ENCODE measurements at regions not wholly inside any gene's neighbourhood (a gene's known extent, or its start where the extent isn't known, plus 50 kb on each side); places are given as distances from the start of the nearest gene placed in this dataset.

DNA sequence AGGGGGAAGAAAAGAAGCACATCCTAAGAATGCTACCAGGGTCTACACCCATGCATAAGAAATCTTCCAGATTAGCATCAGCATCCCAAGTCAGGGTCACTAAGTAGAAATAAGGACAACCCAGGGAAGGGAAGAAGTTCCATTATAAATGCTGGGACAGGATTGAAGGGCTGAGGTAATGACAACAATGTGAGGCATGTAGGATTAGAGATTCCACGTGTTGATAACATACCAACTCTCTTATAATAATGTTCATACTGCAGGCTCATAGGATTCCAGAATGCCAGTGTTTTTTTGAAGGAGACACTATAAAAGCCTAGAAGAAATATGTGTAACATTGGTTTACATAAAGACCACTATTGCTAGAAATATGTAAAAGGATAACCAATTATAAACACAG lies 201.2 kb downstream of the MID1IP1 start:
- ChIA-PET POLR2A (no interaction called here), CTCF (ENCODE audit: low intra/inter-chr PET ratio) (no interaction called here)
- in situ Hi-C loops (cut with MboI): no loop called here
- TF ChIP-seq, protein P1, sequence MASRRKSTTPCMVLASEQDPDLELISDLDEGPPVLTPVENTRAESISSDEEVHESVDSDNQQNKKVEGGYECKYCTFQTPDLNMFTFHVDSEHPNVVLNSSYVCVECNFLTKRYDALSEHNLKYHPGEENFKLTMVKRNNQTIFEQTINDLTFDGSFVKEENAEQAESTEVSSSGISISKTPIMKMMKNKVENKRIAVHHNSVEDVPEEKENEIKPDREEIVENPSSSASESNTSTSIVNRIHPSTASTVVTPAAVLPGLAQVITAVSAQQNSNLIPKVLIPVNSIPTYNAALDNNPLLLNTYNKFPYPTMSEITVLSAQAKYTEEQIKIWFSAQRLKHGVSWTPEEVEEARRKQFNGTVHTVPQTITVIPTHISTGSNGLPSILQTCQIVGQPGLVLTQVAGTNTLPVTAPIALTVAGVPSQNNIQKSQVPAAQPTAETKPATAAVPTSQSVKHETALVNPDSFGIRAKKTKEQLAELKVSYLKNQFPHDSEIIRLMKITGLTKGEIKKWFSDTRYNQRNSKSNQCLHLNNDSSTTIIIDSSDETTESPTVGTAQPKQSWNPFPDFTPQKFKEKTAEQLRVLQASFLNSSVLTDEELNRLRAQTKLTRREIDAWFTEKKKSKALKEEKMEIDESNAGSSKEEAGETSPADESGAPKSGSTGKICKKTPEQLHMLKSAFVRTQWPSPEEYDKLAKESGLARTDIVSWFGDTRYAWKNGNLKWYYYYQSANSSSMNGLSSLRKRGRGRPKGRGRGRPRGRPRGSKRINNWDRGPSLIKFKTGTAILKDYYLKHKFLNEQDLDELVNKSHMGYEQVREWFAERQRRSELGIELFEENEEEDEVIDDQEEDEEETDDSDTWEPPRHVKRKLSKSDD (conservative IDR thresholded peaks at IDR 0.05; ENCODE audit: low read length): no peak
- TF ChIP-seq, protein P2, sequence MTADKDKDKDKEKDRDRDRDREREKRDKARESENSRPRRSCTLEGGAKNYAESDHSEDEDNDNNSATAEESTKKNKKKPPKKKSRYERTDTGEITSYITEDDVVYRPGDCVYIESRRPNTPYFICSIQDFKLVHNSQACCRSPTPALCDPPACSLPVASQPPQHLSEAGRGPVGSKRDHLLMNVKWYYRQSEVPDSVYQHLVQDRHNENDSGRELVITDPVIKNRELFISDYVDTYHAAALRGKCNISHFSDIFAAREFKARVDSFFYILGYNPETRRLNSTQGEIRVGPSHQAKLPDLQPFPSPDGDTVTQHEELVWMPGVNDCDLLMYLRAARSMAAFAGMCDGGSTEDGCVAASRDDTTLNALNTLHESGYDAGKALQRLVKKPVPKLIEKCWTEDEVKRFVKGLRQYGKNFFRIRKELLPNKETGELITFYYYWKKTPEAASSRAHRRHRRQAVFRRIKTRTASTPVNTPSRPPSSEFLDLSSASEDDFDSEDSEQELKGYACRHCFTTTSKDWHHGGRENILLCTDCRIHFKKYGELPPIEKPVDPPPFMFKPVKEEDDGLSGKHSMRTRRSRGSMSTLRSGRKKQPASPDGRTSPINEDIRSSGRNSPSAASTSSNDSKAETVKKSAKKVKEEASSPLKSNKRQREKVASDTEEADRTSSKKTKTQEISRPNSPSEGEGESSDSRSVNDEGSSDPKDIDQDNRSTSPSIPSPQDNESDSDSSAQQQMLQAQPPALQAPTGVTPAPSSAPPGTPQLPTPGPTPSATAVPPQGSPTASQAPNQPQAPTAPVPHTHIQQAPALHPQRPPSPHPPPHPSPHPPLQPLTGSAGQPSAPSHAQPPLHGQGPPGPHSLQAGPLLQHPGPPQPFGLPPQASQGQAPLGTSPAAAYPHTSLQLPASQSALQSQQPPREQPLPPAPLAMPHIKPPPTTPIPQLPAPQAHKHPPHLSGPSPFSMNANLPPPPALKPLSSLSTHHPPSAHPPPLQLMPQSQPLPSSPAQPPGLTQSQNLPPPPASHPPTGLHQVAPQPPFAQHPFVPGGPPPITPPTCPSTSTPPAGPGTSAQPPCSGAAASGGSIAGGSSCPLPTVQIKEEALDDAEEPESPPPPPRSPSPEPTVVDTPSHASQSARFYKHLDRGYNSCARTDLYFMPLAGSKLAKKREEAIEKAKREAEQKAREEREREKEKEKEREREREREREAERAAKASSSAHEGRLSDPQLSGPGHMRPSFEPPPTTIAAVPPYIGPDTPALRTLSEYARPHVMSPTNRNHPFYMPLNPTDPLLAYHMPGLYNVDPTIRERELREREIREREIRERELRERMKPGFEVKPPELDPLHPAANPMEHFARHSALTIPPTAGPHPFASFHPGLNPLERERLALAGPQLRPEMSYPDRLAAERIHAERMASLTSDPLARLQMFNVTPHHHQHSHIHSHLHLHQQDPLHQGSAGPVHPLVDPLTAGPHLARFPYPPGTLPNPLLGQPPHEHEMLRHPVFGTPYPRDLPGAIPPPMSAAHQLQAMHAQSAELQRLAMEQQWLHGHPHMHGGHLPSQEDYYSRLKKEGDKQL (CRISPR knock-in tag; IDR thresholded peaks at IDR 0.05; ENCODE audit: borderline replicate concordance): no peak
- TF ChIP-seq NEUROD1 (IDR thresholded peaks at IDR 0.05; ENCODE audit: borderline replicate concordance, low read depth, low read length, partially characterized antibody) (no peak), ZFP1 (CRISPR knock-in tag; IDR thresholded peaks at IDR 0.05) (no peak), JUNB (CRISPR knock-in tag; conservative IDR thresholded peaks at IDR 0.05) (no peak), NBN (IDR thresholded peaks at IDR 0.05; ENCODE audit: low read depth) (no peak), ELF2 (CRISPR knock-in tag; IDR thresholded peaks at IDR 0.05) (no peak), ARNT (IDR thresholded peaks at IDR 0.05) (no peak), KAT7 (CRISPR knock-in tag; IDR thresholded peaks at IDR 0.05; ENCODE audit: borderline replicate concordance) (no peak), TARDBP (IDR thresholded peaks at IDR 0.05) (no peak), CBX3 (IDR thresholded peaks at IDR 0.05; ENCODE audit: borderline replicate concordance in 1 of 2, low read length in 2 of 2) (no peak)
- TF ChIP-seq, protein P3, sequence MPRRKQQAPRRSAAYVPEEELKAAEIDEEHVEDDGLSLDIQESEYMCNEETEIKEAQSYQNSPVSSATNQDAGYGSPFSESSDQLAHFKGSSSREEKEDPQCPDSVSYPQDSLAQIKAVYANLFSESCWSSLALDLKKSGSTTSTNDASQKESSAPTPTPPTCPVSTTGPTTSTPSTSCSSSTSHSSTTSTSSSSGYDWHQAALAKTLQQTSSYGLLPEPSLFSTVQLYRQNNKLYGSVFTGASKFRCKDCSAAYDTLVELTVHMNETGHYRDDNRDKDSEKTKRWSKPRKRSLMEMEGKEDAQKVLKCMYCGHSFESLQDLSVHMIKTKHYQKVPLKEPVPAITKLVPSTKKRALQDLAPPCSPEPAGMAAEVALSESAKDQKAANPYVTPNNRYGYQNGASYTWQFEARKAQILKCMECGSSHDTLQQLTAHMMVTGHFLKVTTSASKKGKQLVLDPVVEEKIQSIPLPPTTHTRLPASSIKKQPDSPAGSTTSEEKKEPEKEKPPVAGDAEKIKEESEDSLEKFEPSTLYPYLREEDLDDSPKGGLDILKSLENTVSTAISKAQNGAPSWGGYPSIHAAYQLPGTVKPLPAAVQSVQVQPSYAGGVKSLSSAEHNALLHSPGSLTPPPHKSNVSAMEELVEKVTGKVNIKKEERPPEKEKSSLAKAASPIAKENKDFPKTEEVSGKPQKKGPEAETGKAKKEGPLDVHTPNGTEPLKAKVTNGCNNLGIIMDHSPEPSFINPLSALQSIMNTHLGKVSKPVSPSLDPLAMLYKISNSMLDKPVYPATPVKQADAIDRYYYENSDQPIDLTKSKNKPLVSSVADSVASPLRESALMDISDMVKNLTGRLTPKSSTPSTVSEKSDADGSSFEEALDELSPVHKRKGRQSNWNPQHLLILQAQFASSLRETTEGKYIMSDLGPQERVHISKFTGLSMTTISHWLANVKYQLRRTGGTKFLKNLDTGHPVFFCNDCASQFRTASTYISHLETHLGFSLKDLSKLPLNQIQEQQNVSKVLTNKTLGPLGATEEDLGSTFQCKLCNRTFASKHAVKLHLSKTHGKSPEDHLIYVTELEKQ (CRISPR knock-in tag; IDR thresholded peaks at IDR 0.05): no peak

More for the DNA sequence above, 201.2 kb downstream of the MID1IP1 start:
- Histone ChIP-seq H2AFZ (ENCODE audit: low read depth, low read length) (no peak overlapping the region), H3K9ac (ENCODE audit: insufficient read depth in 1 of 2, low read depth in 2 of 2, low read length in 2 of 2) (no peak overlapping the region), H3K36me3 (ENCODE audit: control insufficient read depth, insufficient read depth, low read length) (no peaks in the 10 kb centered on the region), H3K27me3 (ENCODE audit: control insufficient read depth in 2 of 2, insufficient read depth in 2 of 2, low read length in 2 of 2) (no peaks in the 10 kb centered on the region), H3K27ac (ENCODE audit: extremely low read depth, low read depth, low read length) (no peak overlapping the region), H3K9me3 (replicated peaks; ENCODE audit: control insufficient read depth, insufficient read depth, low read depth, low read length) (no peaks in the 10 kb centered on the region), H3K9me1 (ENCODE audit: control insufficient read depth, insufficient read depth, low read length) (no peaks in the 10 kb centered on the region), H4K20me1 (replicated peaks; ENCODE audit: control insufficient read depth, insufficient read depth, low read length) (no peaks in the 10 kb centered on the region), H3K4me2 (ENCODE audit: insufficient read depth, low read length) (no peak overlapping the region), H3K4me3 (no peak overlapping the region), H3K79me2 (ENCODE audit: control insufficient read depth, insufficient read depth, low read length) (no peaks in the 10 kb centered on the region), H3K4me1 (replicated peaks in 1 of 2; ENCODE audit: control insufficient read depth in 2 of 2, insufficient read depth in 2 of 2, low read length in 2 of 2) (no peaks in the 10 kb centered on the region; a peak in 2 of 5 replicates)
- WGBS (ENCODE audit: insufficient coverage, low coverage, missing lambda C conversion rate): 0% methylated on average over 1 of the region's 1 CpG
- ATAC-seq (no peak), FAIRE-seq (no peak), DNase-seq (ENCODE audit: extremely low read depth in 1 of 4, low spot score in 3 of 4) (no peak)
- intact Hi-C loops (cut with micrococcal nuclease): no loop called here
- no TSS peak for BruUV-seq (replicated peaks)
